ENCODE measurements at regions not wholly inside any gene's neighbourhood (a gene's known extent, or its start where the extent isn't known, plus 50 kb on each side); places are given as distances from the start of the nearest gene placed in this dataset.

DNA sequence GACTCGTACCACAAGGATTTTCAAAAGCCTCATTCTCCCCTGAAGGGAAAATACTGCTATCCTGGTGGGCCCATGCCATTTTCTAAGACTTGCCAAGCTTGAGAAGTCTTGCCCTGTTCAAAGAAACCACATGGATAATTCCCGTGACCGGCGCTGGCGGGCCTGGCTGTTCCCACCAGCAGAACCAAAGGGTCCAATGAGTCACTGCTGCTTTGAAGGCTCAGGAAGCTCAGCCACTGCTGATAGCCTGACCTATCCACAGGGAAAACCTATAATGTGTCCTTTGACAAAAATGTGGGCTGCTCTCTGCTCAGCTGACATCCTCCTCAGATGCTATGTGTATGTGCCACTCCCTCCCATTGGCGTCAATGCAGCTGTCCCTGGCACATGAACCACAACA is 137.9 kb upstream of the RAB12 start:
- H3K27me3 ChIP-seq (replicated peaks; ENCODE audit: insufficient read depth), result peaks cover 15% of the 10 kb centered on the region; the same call in 1 of the 2 replicates
- H3F3A ChIP-seq (ENCODE audit: insufficient read depth), result no peaks in the 10 kb centered on the region
- no peaks in the 10 kb centered on the region for H3K9me3 ChIP-seq (ENCODE audit: low read depth)
- H3K36me3 ChIP-seq (ENCODE audit: low read depth), result no peaks in the 10 kb centered on the region
- no peak overlapping the region for H3K27ac ChIP-seq
- TF ChIP-seq EZH2 (IDR thresholded peaks at IDR 0.05; ENCODE audit: insufficient read depth, poor library complexity, severe bottlenecking) (no peak), EZH2phosphoT487 (IDR thresholded peaks at IDR 0.05; ENCODE audit: insufficient read depth, low read depth) (no peak)
- DNase-seq, result no peak
- 0 out of 2 replicates have a peak, but pooled peaks cover 8% of the 10 kb centered on the region for H3K4me1 ChIP-seq (ENCODE audit: insufficient read depth)
- in situ Hi-C loops (cut with MboI), result no loop called here
- H3K9ac ChIP-seq, result no peak overlapping the region
- no peak overlapping the region for H3K4me3 ChIP-seq
- no peaks in the 10 kb centered on the region for H4K20me1 ChIP-seq (ENCODE audit: insufficient read depth)
- no peak overlapping the region for H2AFZ ChIP-seq
- H3K4me2 ChIP-seq (ENCODE audit: unreplicated experiment), result no peak overlapping the region
- no peaks in the 10 kb centered on the region for H3K9me2 ChIP-seq (ENCODE audit: insufficient read depth)
- H3K79me2 ChIP-seq (ENCODE audit: insufficient read depth), result no peaks in the 10 kb centered on the region
- WGBS, 2 experiments (ENCODE audit: low coverage in 1 of 2, low lambda C conversion rate in 2 of 2, missing lambda C conversion rate in 2 of 2), result 80 to 84% methylated on average over 6 of the region's 6 CpGs

- H3K27ac ChIP-seq, result no peak overlapping the region
These were observed 134.6 kb upstream of the RAB12 start for GRCh38 chr18:8474661-8475060.

GRCh38 chr18:8477615-8478014 is 131.6 kb upstream of the RAB12 start:
- H3K4me1 ChIP-seq (ENCODE audit: insufficient read depth), result no peaks in the 10 kb centered on the region
- H3K36me3 ChIP-seq (ENCODE audit: low read depth), result no peaks in the 10 kb centered on the region
- in situ Hi-C loops (cut with MboI), result no loop called here
- WGBS, 2 experiments (ENCODE audit: low coverage in 1 of 2, low lambda C conversion rate in 2 of 2, missing lambda C conversion rate in 2 of 2), result 45 to 60% methylated on average over 5 of the region's 5 CpGs
- H3K27ac ChIP-seq, result no peak overlapping the region
- no peaks in the 10 kb centered on the region for H3K79me2 ChIP-seq (ENCODE audit: insufficient read depth)
- no peaks in the 10 kb centered on the region for H3K9me3 ChIP-seq (ENCODE audit: low read depth)
- H3K27me3 ChIP-seq (replicated peaks; ENCODE audit: insufficient read depth), result peaks cover 15% of the 10 kb centered on the region; the same call in 1 of the 2 replicates
- TF ChIP-seq EZH2phosphoT487 (IDR thresholded peaks at IDR 0.05; ENCODE audit: insufficient read depth, low read depth), result no peak
- no peak for TF ChIP-seq EZH2 (IDR thresholded peaks at IDR 0.05; ENCODE audit: insufficient read depth, poor library complexity, severe bottlenecking)
- no peak overlapping the region for H2AFZ ChIP-seq
- H3K4me2 ChIP-seq (ENCODE audit: unreplicated experiment), result no peak overlapping the region
- DNase-seq, result no peak
- no peaks in the 10 kb centered on the region for H4K20me1 ChIP-seq (ENCODE audit: insufficient read depth)
- no peaks in the 10 kb centered on the region for H3F3A ChIP-seq (ENCODE audit: insufficient read depth)
- no peak overlapping the region for H3K4me3 ChIP-seq
- H3K9ac ChIP-seq, result no peak overlapping the region
- H3K9me2 ChIP-seq (ENCODE audit: insufficient read depth), result no peaks in the 10 kb centered on the region

More at GRCh38 chr18:8474661-8475060, 134.6 kb upstream of the RAB12 start:
- 64 to 68% methylated on average over 3 of the region's 3 CpGs for WGBS, 2 experiments (ENCODE audit: low coverage in 1 of 2, low lambda C conversion rate in 2 of 2, missing lambda C conversion rate in 2 of 2)
- DNase-seq, result no peak
- no peaks in the 10 kb centered on the region for H3K36me3 ChIP-seq (ENCODE audit: low read depth)
- in situ Hi-C loops (cut with MboI), result no loop called here
- H3K27me3 ChIP-seq (replicated peaks; ENCODE audit: insufficient read depth), result peaks cover 13% of the 10 kb centered on the region; the same call in 1 of the 2 replicates
- H3K4me3 ChIP-seq, result no peak overlapping the region
- no peak for TF ChIP-seq EZH2 (IDR thresholded peaks at IDR 0.05; ENCODE audit: insufficient read depth, poor library complexity, severe bottlenecking)
- no peak for TF ChIP-seq EZH2phosphoT487 (IDR thresholded peaks at IDR 0.05; ENCODE audit: insufficient read depth, low read depth)
- H3F3A ChIP-seq (ENCODE audit: insufficient read depth), result no peaks in the 10 kb centered on the region
- no peak overlapping the region for H3K4me2 ChIP-seq (ENCODE audit: unreplicated experiment)
- no peaks in the 10 kb centered on the region for H3K9me3 ChIP-seq (ENCODE audit: low read depth)
- no peaks in the 10 kb centered on the region for H3K79me2 ChIP-seq (ENCODE audit: insufficient read depth)
- no peaks in the 10 kb centered on the region for H4K20me1 ChIP-seq (ENCODE audit: insufficient read depth)
- H2AFZ ChIP-seq, result no peak overlapping the region
- H3K4me1 ChIP-seq (ENCODE audit: insufficient read depth), result 0 out of 2 replicates have a peak, but pooled peaks cover under 1% of the 10 kb centered on the region
- no peak overlapping the region for H3K9ac ChIP-seq
- H3K9me2 ChIP-seq (ENCODE audit: insufficient read depth), result no peaks in the 10 kb centered on the region

DNA sequence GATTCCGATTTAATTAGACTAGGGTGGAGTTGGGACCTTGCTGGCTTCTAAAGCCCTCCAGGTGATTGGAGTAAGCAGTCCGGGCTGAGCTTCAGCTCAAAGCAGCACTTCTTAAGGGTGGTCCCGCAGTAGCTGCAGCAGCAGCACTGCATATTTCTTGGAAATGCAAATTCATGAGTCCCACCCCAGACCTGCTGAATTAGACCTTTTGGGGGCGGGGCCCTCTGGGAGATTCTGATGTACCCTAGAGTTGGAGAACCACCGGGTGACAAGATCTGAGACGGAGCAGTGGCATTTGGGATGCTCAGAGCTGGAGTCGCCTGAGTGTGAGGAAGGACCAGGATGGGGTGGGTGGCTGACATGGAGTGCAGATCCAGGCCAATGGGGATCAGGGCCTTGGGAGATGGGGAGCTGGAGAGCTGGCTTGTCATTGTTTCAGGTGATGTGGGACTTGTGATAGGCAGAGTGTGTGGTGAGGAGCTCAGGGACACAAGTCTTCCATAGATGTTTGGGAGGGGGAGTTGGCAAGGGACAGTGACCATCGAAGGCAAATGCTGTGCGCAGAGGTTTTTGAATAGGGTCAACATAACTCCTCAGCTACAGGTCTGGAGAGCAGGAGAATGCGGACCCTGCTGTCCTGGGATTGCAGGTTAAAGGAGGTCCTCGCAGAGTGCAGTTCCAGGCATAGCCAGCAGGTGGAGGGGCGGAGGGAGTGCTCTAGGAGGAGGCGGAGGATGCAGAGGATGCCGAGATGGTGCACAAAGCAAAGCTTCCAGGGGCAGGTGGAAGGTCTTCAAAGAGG is 130.9 kb upstream of the RAB12 start:
- no peaks in the 10 kb centered on the region for H3F3A ChIP-seq (ENCODE audit: insufficient read depth)
- no peak overlapping the region for H3K27ac ChIP-seq
- H3K9me3 ChIP-seq (ENCODE audit: low read depth), result no peaks in the 10 kb centered on the region
- in situ Hi-C loops (cut with MboI), result no loop called here
- H3K4me1 ChIP-seq (ENCODE audit: insufficient read depth), result no peaks in the 10 kb centered on the region
- H3K9ac ChIP-seq, result no peak overlapping the region
- H3K9me2 ChIP-seq (ENCODE audit: insufficient read depth), result no peaks in the 10 kb centered on the region
- WGBS, 2 experiments (ENCODE audit: low coverage in 1 of 2, low lambda C conversion rate in 2 of 2, missing lambda C conversion rate in 2 of 2), result 43% methylated on average over 14 of the region's 14 CpGs
- H3K4me3 ChIP-seq, result no peak overlapping the region
- no peak overlapping the region for H2AFZ ChIP-seq
- H3K4me2 ChIP-seq (ENCODE audit: unreplicated experiment), result no peak overlapping the region
- peaks cover 15% of the 10 kb centered on the region; the same call in 1 of the 2 replicates for H3K27me3 ChIP-seq (replicated peaks; ENCODE audit: insufficient read depth)
- H4K20me1 ChIP-seq (ENCODE audit: insufficient read depth), result no peaks in the 10 kb centered on the region
- H3K79me2 ChIP-seq (ENCODE audit: insufficient read depth), result no peaks in the 10 kb centered on the region
- H3K36me3 ChIP-seq (ENCODE audit: low read depth), result no peaks in the 10 kb centered on the region
- TF ChIP-seq EZH2 (IDR thresholded peaks at IDR 0.05; ENCODE audit: insufficient read depth, poor library complexity, severe bottlenecking) (no peak), EZH2phosphoT487 (IDR thresholded peaks at IDR 0.05; ENCODE audit: insufficient read depth, low read depth) (no peak)
- peak; percentile 64 for DNase-seq

Measured in GM23248 (cell line).